Stomach (tissue), 4 donors: ENCODE measurements at regions not wholly inside any gene's neighbourhood (a gene's known extent, or its start where the extent isn't known, plus 50 kb on each side); places are given as distances from the start of the nearest gene placed in this dataset.

Experiments
- CTCF ChIP-seq, 7 experiments: fragments of 450-650 bp in 4 of 7; fragments of 200-600 bp in 3 of 7; sonication (generic) in 3 of 7; IDR thresholded peaks; one replicate each; pipeline ENCODE4 v1.5.1; 2016 to 2019; ENCODE audit warnings: antibody characterized with exemption in 7 of 7, control low read depth in 2 of 7, mild to moderate bottlenecking in 1 of 7
- POLR2A ChIP-seq, 4 donors: fragments of 450-650 bp; IDR thresholded peaks; one replicate each; pipeline ENCODE4 v1.6.1; 2016; ENCODE audit warnings: antibody characterized with exemption in 4 of 4, control low read depth in 2 of 4, mild to moderate bottlenecking in 1 of 4, moderate library complexity in 1 of 4
- POLR2AphosphoS5 ChIP-seq, 3 donors: sonication (generic); formaldehyde crosslinking; IDR thresholded peaks; one replicate each; pipeline ENCODE4 v1.6.1; 2016; ENCODE audit warnings: antibody characterized with exemption in 3 of 3

DNA sequence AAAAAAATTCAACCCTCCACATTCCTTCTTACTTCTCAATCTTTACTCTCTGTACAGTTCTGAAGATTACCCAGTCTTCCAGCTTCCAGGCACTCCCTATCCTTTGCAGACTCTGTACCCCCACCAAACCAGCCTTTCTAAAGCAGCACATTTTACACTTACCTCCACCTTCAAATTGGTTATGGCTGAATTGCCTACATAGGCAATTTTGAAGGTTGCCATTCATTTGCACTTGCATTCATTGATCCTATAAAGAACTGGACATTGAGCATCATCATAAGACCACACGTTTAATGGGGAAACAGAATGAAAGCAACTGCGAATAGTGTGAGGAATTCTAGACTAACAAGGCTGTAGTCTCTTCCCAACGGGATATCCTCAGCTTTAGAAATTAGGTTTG is 233.4 kb downstream of the TRIB2 start:
- no peak for TF ChIP-seq CTCF (IDR thresholded peaks at IDR 0.05)
- no peak for TF ChIP-seq POLR2A (IDR thresholded peaks at IDR 0.05)
- no peak for TF ChIP-seq POLR2AphosphoS5 (IDR thresholded peaks at IDR 0.05)
